HPDE6-E6E7 (cell line): ENCODE measurements at regions not wholly inside any gene's neighbourhood (a gene's known extent, or its start where the extent isn't known, plus 50 kb on each side); places are given as distances from the start of the nearest gene placed in this dataset.
"Not testable (repeated sequence)": the region's sequence is repeated elsewhere in the genome, so short reads cannot be mapped to it uniquely, and the experiment has no call there.

ENCODE experiments used
- DNase-seq: peaks from one replicate; pipeline ENCODE4 v3.0.0; 2011; ENCODE audit warnings: missing footprints; ENCODE audit errors: extremely low spot score

- DNase-seq = not testable (repeated sequence)
Observed at GRCh38 chr9:41018948-41019347, 109.5 kb downstream of the FOXD4L6 start.

- not testable (repeated sequence) for DNase-seq
Observed at GRCh38 chr9:41016699-41017098, 111.8 kb downstream of the FOXD4L6 start.

GRCh38 chr9:40999952-41000700, 128.4 kb downstream of the FOXD4L6 start:
- DNase-seq = not testable (repeated sequence)

GRCh38 chr9:40995490-40995889, 133.0 kb downstream of the FOXD4L6 start:
- DNase-seq = not testable (repeated sequence)

GRCh38 chr9:40993842-40994241, 134.6 kb downstream of the FOXD4L6 start:
- not testable (repeated sequence) for DNase-seq

- DNase-seq = not testable (repeated sequence)
Observed at GRCh38 chr9:40993375-40993774, 135.1 kb downstream of the FOXD4L6 start.

- DNase-seq = not testable (repeated sequence)
Observed at GRCh38 chr9:40992472-40992821, 136.0 kb downstream of the FOXD4L6 start.

GRCh38 chr9:40991741-40992471, 136.6 kb downstream of the FOXD4L6 start:
- peak; percentile 88 for DNase-seq

- DNase-seq = not testable (repeated sequence)
Observed at GRCh38 chr9:40991100-40991740, 137.3 kb downstream of the FOXD4L6 start.

GRCh38 chr9:40986332-40986731, 142.1 kb downstream of the FOXD4L6 start:
- not testable (repeated sequence) for DNase-seq

GRCh38 chr9:40975351-40975750, 153.1 kb downstream of the FOXD4L6 start:
- DNase-seq = not testable (repeated sequence)

- not testable (repeated sequence) for DNase-seq
Observed at GRCh38 chr9:40974912-40975311, 153.6 kb downstream of the FOXD4L6 start.

- not testable (repeated sequence) for DNase-seq
Observed at GRCh38 chr9:40971773-40972172, 156.7 kb downstream of the FOXD4L6 start.

GRCh38 chr9:40970340-40970739, 158.1 kb downstream of the FOXD4L6 start:
- not testable (repeated sequence) for DNase-seq

GRCh38 chr9:40962461-40962860, 166.0 kb downstream of the FOXD4L6 start:
- DNase-seq = not testable (repeated sequence)

GRCh38 chr9:40951876-40952494, 176.5 kb downstream of the FOXD4L6 start:
- DNase-seq = not testable (repeated sequence)

GRCh38 chr9:40946228-40946627, 182.3 kb downstream of the FOXD4L6 start:
- not testable (repeated sequence) for DNase-seq

- not testable (repeated sequence) for DNase-seq
Observed at GRCh38 chr9:40942730-40943129, 185.8 kb downstream of the FOXD4L6 start.

- not testable (repeated sequence) for DNase-seq
Observed at GRCh38 chr9:40939888-40940209, 188.6 kb downstream of the FOXD4L6 start.

GRCh38 chr9:40939201-40939887, 189.1 kb downstream of the FOXD4L6 start:
- DNase-seq = not testable (repeated sequence)

GRCh38 chr9:40935336-40935735, 193.1 kb downstream of the FOXD4L6 start:
- DNase-seq = no peak
